B cell (primary cell): ENCODE measurements at regions not wholly inside any gene's neighbourhood (a gene's known extent, or its start where the extent isn't known, plus 50 kb on each side); places are given as distances from the start of the nearest gene placed in this dataset.

ENCODE experiments used
- ATAC-seq: fragments of 200-7000 bp; cut with Tn5 transposase; one replicate; pipeline ENCODE4 v1.10.0; 2021; ENCODE audit warnings: low read depth, mild to moderate bottlenecking, moderate number of reproducible peaks, moderate library complexity
- CTCF ChIA-PET: fragments of 350-600 bp; sonication (Branson Sonifier 250); formaldehyde crosslinking; loops from one replicate; lab custom pipeline; 2021; ENCODE audit warnings: antibody characterized with exemption, inconsistent platforms; lab: Charles Lee
- POLR2A ChIA-PET: fragments of 350-600 bp; sonication (Branson Sonifier 250); formaldehyde crosslinking; loops from one replicate; lab custom pipeline; 2021; ENCODE audit warnings: antibody characterized with exemption; lab: Charles Lee
- DNase-seq: peaks from one replicate; pipeline ENCODE4 v3.0.0; 2013
- H2AFZ ChIP-seq: 2 replicates; pipeline ENCODE4 v1.6.1; 2012; ENCODE audit warnings: mild to moderate bottlenecking, low read depth, low read length; ENCODE audit not compliant: insufficient read depth, poor library complexity, severe bottlenecking
- H3K27ac ChIP-seq, 2 donors: 1 replicate in 1 of 2; 2 replicates in 1 of 2; pipeline ENCODE4 v1.5.1; 2012 to 2013; ENCODE audit warnings: low read length in 2 of 2, mild to moderate bottlenecking in 2 of 2, moderate library complexity in 1 of 2
- H3K27me3 ChIP-seq, 4 experiments: fragments of 200-600 bp in 1 of 4; sonication (generic) in 1 of 4; replicated peaks in 1 of 4; 1 replicate in 2 of 4; 2 replicates in 2 of 4; pipeline versions ENCODE4 v1.6.1 to v1.7.0; 2013 to 2016; ENCODE audit warnings: low read length in 3 of 4, mild to moderate bottlenecking in 2 of 4, mixed read lengths in 1 of 4, moderate library complexity in 1 of 4; ENCODE audit not compliant: insufficient read depth in 4 of 4, control insufficient read depth in 3 of 4; ENCODE audit errors: control extremely low read depth in 1 of 4
- H3K36me3 ChIP-seq, 2 experiments: replicated peaks in 1 of 2; 1 replicate in 1 of 2; 2 replicates in 1 of 2; pipeline versions ENCODE4 v1.6.1 to v1.7.1; 2013; ENCODE audit warnings: low read length in 1 of 2; ENCODE audit not compliant: insufficient read depth in 2 of 2, control insufficient read depth in 1 of 2; ENCODE audit errors: control extremely low read depth in 1 of 2, extremely low read depth in 1 of 2
- H3K4me1 ChIP-seq, 2 donors: fragments of 200-600 bp in 1 of 2; sonication (generic) in 1 of 2; 1 replicate in 1 of 2; 2 replicates in 1 of 2; pipeline versions ENCODE4 v1.5.1 to v1.6.1; 2013 to 2017; ENCODE audit warnings: low read length in 2 of 2; ENCODE audit not compliant: control insufficient read depth in 2 of 2, insufficient read depth in 2 of 2
- H3K4me2 ChIP-seq: replicated peaks from 2 replicates; pipeline ENCODE3; 2012; ENCODE audit warnings: mild to moderate bottlenecking, low read depth, low read length; ENCODE audit not compliant: poor library complexity, severe bottlenecking
- H3K4me3 ChIP-seq, 5 experiments: fragments of 200-600 bp in 1 of 5; sonication (generic) in 1 of 5; 1 replicate in 3 of 5; 2 replicates in 2 of 5; pipeline versions ENCODE4 v1.5.1 to v1.7.0; 2011 to 2016; ENCODE audit warnings: low read length in 4 of 5, mild to moderate bottlenecking in 4 of 5, low read depth in 2 of 5, control low read depth in 1 of 5, moderate library complexity in 1 of 5; ENCODE audit not compliant: insufficient read depth in 1 of 5; ENCODE audit errors: control extremely low read depth in 1 of 5, extremely low read depth in 1 of 5
- H3K79me2 ChIP-seq: fragments of 200-600 bp; sonication (generic); one replicate; pipeline ENCODE4 v1.6.0; 2016; ENCODE audit warnings: low read length; ENCODE audit not compliant: control insufficient read depth, insufficient read depth
- H3K9ac ChIP-seq: fragments of 200-600 bp; sonication (generic); 2 replicates; pipeline ENCODE4 v1.6.1; 2017; ENCODE audit warnings: mild to moderate bottlenecking, low read length, moderate library complexity
- H3K9me3 ChIP-seq, 3 donors: one replicate each; pipeline versions ENCODE4 v1.6.1 to v1.7.1; 2013; ENCODE audit warnings: low read length in 2 of 3; ENCODE audit not compliant: control insufficient read depth in 2 of 3, insufficient read depth in 1 of 3; ENCODE audit errors: control extremely low read depth in 1 of 3
- H4K20me1 ChIP-seq: 2 replicates; pipeline ENCODE4 v1.6.0; 2012; ENCODE audit warnings: mild to moderate bottlenecking, low read length; ENCODE audit not compliant: insufficient read depth, control insufficient read depth, poor library complexity, severe bottlenecking
- H3K27ac Mint-ChIP-seq: one replicate; pipeline ENCODE4 v1.8.0; 2021; ENCODE audit warnings: mixed read lengths
- H3K27me3 Mint-ChIP-seq: one replicate; pipeline ENCODE4 v1.8.0; 2021; ENCODE audit warnings: mixed read lengths
- H3K4me1 Mint-ChIP-seq: one replicate; pipeline ENCODE4 v1.8.0; 2021; ENCODE audit warnings: mixed read lengths
- H3K4me3 Mint-ChIP-seq: one replicate; pipeline ENCODE4 v1.8.0; 2021; ENCODE audit warnings: mixed read lengths
- H3K9me3 Mint-ChIP-seq: one replicate; pipeline ENCODE4 v1.8.0; 2022; ENCODE audit warnings: mixed read lengths; ENCODE audit not compliant: insufficient read depth
- CTCF ChIP-seq: fragments of 200-600 bp; IDR thresholded peaks from one replicate; pipeline ENCODE4 v1.8.0; 2022; ENCODE audit warnings: antibody characterized with exemption, mild to moderate bottlenecking
- EZH2 ChIP-seq: IDR thresholded peaks from 2 replicates; pipeline ENCODE4 v1.6.1; 2012; ENCODE audit warnings: borderline replicate concordance, low read depth, mild to moderate bottlenecking, moderate library complexity, low read length; ENCODE audit not compliant: insufficient read depth, poor library complexity, severe bottlenecking
- WGBS: methylation state at CpG from one replicate; pipeline ENCODE4 v1.1.5; 2013; ENCODE audit warnings: missing lambda C conversion rate; ENCODE audit not compliant: insufficient coverage; 5-methylcytosine and 5-hydroxymethylcytosine counted together
- intact Hi-C: fragments of 100-400 bp; cut with micrococcal nuclease; formaldehyde crosslinking; loops from one replicate; pipeline ENCODE4 v1.10.0; 2022

GRCh38 chr16:82366462-82366861, 196.4 kb upstream of the MPHOSPH6 start:
- no peaks in the 10 kb centered on the region for H3K4me1 Mint-ChIP-seq
- no peak overlapping the region for H3K27ac Mint-ChIP-seq
- Histone ChIP-seq H3K27me3 (no peaks in the 10 kb centered on the region), H3K4me1 (no peaks in the 10 kb centered on the region), H3K27ac (no peak overlapping the region), H2AFZ (no peak overlapping the region), H3K4me2 (no peak overlapping the region), H4K20me1 (no peaks in the 10 kb centered on the region), H3K9me3 (no peaks in the 10 kb centered on the region), H3K4me3 (no peak overlapping the region), H3K79me2 (no peaks in the 10 kb centered on the region), H3K36me3 (no peaks in the 10 kb centered on the region), H3K9ac (no peak overlapping the region)
- intact Hi-C loops, result no loop called here
- DNase-seq, result no peak
- no peak for ATAC-seq
- no peaks in the 10 kb centered on the region for H3K9me3 Mint-ChIP-seq
- peaks cover 4% of the 10 kb centered on the region for H3K27me3 Mint-ChIP-seq
- ChIA-PET POLR2A (no interaction called here), CTCF (interaction anchor here (1.1 kb wide), 1 partner anchor 849 kb away, joined by 3 read pairs; no protein-coding TSS in a partner anchor)
- 100% methylated on average over 1 of the region's 2 CpGs for WGBS
- TF ChIP-seq CTCF (no peak), EZH2 (no peak)
- no peak overlapping the region for H3K4me3 Mint-ChIP-seq

DNA sequence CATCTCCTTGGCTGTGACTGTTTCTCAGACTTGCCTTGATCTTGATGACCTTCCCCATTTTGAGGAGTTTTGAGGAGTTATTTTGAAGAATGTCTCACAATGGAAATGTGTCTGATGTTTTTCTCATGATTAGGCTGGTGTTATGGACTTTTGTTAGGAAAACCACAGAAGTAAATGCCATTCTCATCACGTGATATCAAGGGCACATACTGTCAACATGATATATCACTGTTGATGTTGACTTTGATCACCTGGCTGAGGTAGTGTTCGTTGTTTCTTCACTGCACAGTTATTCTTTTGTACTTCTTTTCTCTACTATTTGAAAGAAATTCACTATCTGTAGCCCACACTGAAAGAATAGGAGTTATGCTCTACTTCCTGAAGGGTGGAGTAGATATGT, 194.7 kb upstream of the MPHOSPH6 start:
- H3K79me2 ChIP-seq, result no peaks in the 10 kb centered on the region
- H3K27ac Mint-ChIP-seq, result no peak overlapping the region
- CTCF ChIA-PET, result no interaction called here
- intact Hi-C loops, result no loop called here
- no peaks in the 10 kb centered on the region for H3K27me3 ChIP-seq
- DNase-seq (no peak), ATAC-seq (no peak)
- WGBS, result no CpG with 5 or more reads among the region's 2 CpGs
- no peak overlapping the region for H3K4me3 Mint-ChIP-seq
- H4K20me1 ChIP-seq, result no peaks in the 10 kb centered on the region
- H3K36me3 ChIP-seq, result no peaks in the 10 kb centered on the region
- H3K9ac ChIP-seq, result no peak overlapping the region
- peaks cover 4% of the 10 kb centered on the region for H3K27me3 Mint-ChIP-seq
- H2AFZ ChIP-seq, result no peak overlapping the region
- no peaks in the 10 kb centered on the region for H3K4me1 Mint-ChIP-seq
- POLR2A ChIA-PET, result no interaction called here
- H3K9me3 Mint-ChIP-seq, result no peaks in the 10 kb centered on the region
- H3K4me1 ChIP-seq, result no peaks in the 10 kb centered on the region
- no peak overlapping the region for H3K4me2 ChIP-seq
- no peak overlapping the region for H3K4me3 ChIP-seq
- no peak overlapping the region for H3K27ac ChIP-seq
- TF ChIP-seq CTCF (no peak), EZH2 (no peak)
- no peaks in the 10 kb centered on the region for H3K9me3 ChIP-seq
